AG04449 (cell line): ENCODE measurements at regions not wholly inside any gene's neighbourhood (a gene's known extent, or its start where the extent isn't known, plus 50 kb on each side); places are given as distances from the start of the nearest gene placed in this dataset.
"Not testable (repeated sequence)": the region's sequence is repeated elsewhere in the genome, so short reads cannot be mapped to it uniquely, and the experiment has no call there.

ENCODE experiments used
- CTCF ChIA-PET: fragments of 350-600 bp; formaldehyde crosslinking; extraction: SDS; loops from one replicate; lab custom pipeline; 2021; ENCODE audit warnings: antibody characterized with exemption; lab: Yijun Ruan, JAX
- POLR2A ChIA-PET: fragments of 400-600, 350-600 bp; formaldehyde crosslinking; extraction: SDS; loops from one replicate; lab custom pipeline; 2020; ENCODE audit warnings: antibody characterized with exemption, inconsistent platforms; lab: Yijun Ruan, JAX
- DNase-seq: peaks from one replicate; pipeline ENCODE4 v3.0.0-alpha.2; 2010; ENCODE audit warnings: low read depth, low spot score
- H3K4me3 ChIP-seq: 2 replicates; pipeline ENCODE4 v1.5.1; 2011; ENCODE audit warnings: low read depth, mild to moderate bottlenecking, control low read depth, low read length
- CTCF ChIP-seq: IDR thresholded peaks from one replicate; pipeline ENCODE4 v1.5.1; 2011; ENCODE audit warnings: mild to moderate bottlenecking, moderate library complexity, low read length, control low read depth, inconsistent platforms; ENCODE audit not compliant: insufficient read depth; ENCODE audit errors: missing control alignments

GRCh38 chr6:11423667-11424066 lies 113.9 kb upstream of the TMEM170B start:
- H3K4me3 ChIP-seq: no peak overlapping the region
- TF ChIP-seq CTCF: no peak
- DNase-seq: no peak
- POLR2A ChIA-PET: no interaction called here
- CTCF ChIA-PET: no interaction called here

GRCh38 chr6:11423072-11423471 lies 114.5 kb upstream of the TMEM170B start:
- DNase-seq: no peak
- CTCF ChIA-PET: no interaction called here
- H3K4me3 ChIP-seq: no peak overlapping the region
- TF ChIP-seq CTCF: no peak
- POLR2A ChIA-PET: no interaction called here

GRCh38 chr6:11419763-11420453 lies 117.6 kb upstream of the TMEM170B start:
- ChIA-PET CTCF (interaction anchor here (1.0 kb wide), 1 partner anchor 248 kb away, joined by 3 read pairs; no protein-coding TSS in a partner anchor), POLR2A (no interaction called here)
- no peak overlapping the region for H3K4me3 ChIP-seq
- DNase-seq: no peak
- no peak for TF ChIP-seq CTCF

GRCh38 chr6:11418290-11418905 lies 119.2 kb upstream of the TMEM170B start:
- H3K4me3 ChIP-seq: no peak overlapping the region
- ChIA-PET POLR2A (no interaction called here), CTCF (interaction anchor here (1.0 kb wide), 1 partner anchor 246 kb away, joined by 3 read pairs; no protein-coding TSS in a partner anchor)
- DNase-seq: no peak
- no peak for TF ChIP-seq CTCF

- DNase-seq: no peak
- no peak overlapping the region for H3K4me3 ChIP-seq
- ChIA-PET POLR2A (no interaction called here), CTCF (interaction anchor here (1.4 to 1.6 kb wide), 2 partner anchors 11 to 80 kb away, joined by 3 to 4 read pairs; no protein-coding TSS in a partner anchor)
- TF ChIP-seq CTCF: no peak
These were observed 120.5 kb upstream of the TMEM170B start for GRCh38 chr6:11416936-11417576.

- H3K4me3 ChIP-seq, POLR2A ChIA-PET, DNase-seq: not testable (repeated sequence)
- CTCF ChIA-PET: interaction anchor here (1.4 to 1.6 kb wide), 2 partner anchors 12 to 80 kb away, joined by 3 to 4 read pairs; no protein-coding TSS in a partner anchor
These were observed 121.2 kb upstream of the TMEM170B start for GRCh38 chr6:11416099-11416935.
